DOHH2 (cell line): ENCODE measurements at regions not wholly inside any gene's neighbourhood (a gene's known extent, or its start where the extent isn't known, plus 50 kb on each side); places are given as distances from the start of the nearest gene placed in this dataset.

Experiments used
- H3F3A ChIP-seq: fragments of 200-600 bp; sonication (generic), shearing (Covaris generic); 2 replicates; pipeline ENCODE4 v1.6.0; 2016; ENCODE audit warnings: antibody characterized with exemption, mild to moderate bottlenecking; ENCODE audit not compliant: control insufficient read depth, insufficient read depth
- H3K27ac ChIP-seq: fragments of 200-600 bp; sonication (generic); 2 replicates; pipeline ENCODE4 v1.5.1; 2014; ENCODE audit warnings: low read depth, mild to moderate bottlenecking, low read length, moderate library complexity
- H3K27me3 ChIP-seq: fragments of 200-600 bp; sonication (generic); 2 replicates; pipeline ENCODE4 v1.6.1; 2014; ENCODE audit warnings: mild to moderate bottlenecking, low read length, mixed read lengths; ENCODE audit not compliant: control insufficient read depth
- H3K36me3 ChIP-seq: fragments of 200-600 bp; sonication (generic); 2 replicates; pipeline ENCODE4 v1.6.1; 2014; ENCODE audit warnings: mild to moderate bottlenecking, low read length, moderate library complexity, mixed read lengths; ENCODE audit not compliant: control insufficient read depth
- H3K4me1 ChIP-seq: fragments of 200-600 bp; sonication (generic); 2 replicates; pipeline ENCODE4 v1.6.1; 2014; ENCODE audit warnings: mild to moderate bottlenecking, low read length, mixed read lengths; ENCODE audit not compliant: control insufficient read depth
- H3K4me2 ChIP-seq: fragments of 200-600 bp; sonication (generic); 2 replicates; pipeline ENCODE4 v1.6.0; 2014; ENCODE audit warnings: mild to moderate bottlenecking, low read length, moderate library complexity
- H3K4me3 ChIP-seq: fragments of 200-600 bp; sonication (generic); 2 replicates; pipeline ENCODE4 v1.5.1; 2014; ENCODE audit warnings: mild to moderate bottlenecking, low read length, mixed read lengths
- H3K79me2 ChIP-seq: fragments of 200-600 bp; sonication (generic); 2 replicates; pipeline ENCODE4 v1.6.1; 2014; ENCODE audit warnings: mild to moderate bottlenecking, low read length, mixed read lengths; ENCODE audit not compliant: control insufficient read depth
- H3K9me2 ChIP-seq: fragments of 200-600 bp; sonication (generic); replicated peaks from 2 replicates; pipeline ENCODE4 v1.6.1; 2014; ENCODE audit warnings: mild to moderate bottlenecking, low read length, mixed read lengths; ENCODE audit not compliant: control insufficient read depth
- H3K9me3 ChIP-seq: fragments of 200-600 bp; sonication (generic); 2 replicates; pipeline ENCODE4 v1.6.1; 2014; ENCODE audit warnings: antibody characterized with exemption, low read length, mixed read lengths; ENCODE audit not compliant: control insufficient read depth, insufficient read depth
- H4K20me1 ChIP-seq: fragments of 200-600 bp; sonication (generic); 2 replicates; pipeline ENCODE4 v1.6.0; 2014; ENCODE audit warnings: low read depth, mild to moderate bottlenecking, antibody characterized with exemption, low read length, moderate library complexity; ENCODE audit not compliant: control insufficient read depth, insufficient read depth
- CTCF ChIP-seq: fragments of 200-600 bp; sonication (generic); IDR thresholded peaks from one replicate; pipeline ENCODE4 v1.5.1; 2014; ENCODE audit warnings: antibody characterized with exemption, mild to moderate bottlenecking, low read depth, low read length; ENCODE audit not compliant: poor library complexity, severe bottlenecking
- EZH2phosphoT487 ChIP-seq: fragments of 200-600 bp; sonication (generic); IDR thresholded peaks from 2 replicates; pipeline ENCODE4 v1.6.1; 2017; ENCODE audit warnings: borderline replicate concordance, mild to moderate bottlenecking, antibody characterized with exemption, low read length, moderate library complexity, mixed read lengths

DNA sequence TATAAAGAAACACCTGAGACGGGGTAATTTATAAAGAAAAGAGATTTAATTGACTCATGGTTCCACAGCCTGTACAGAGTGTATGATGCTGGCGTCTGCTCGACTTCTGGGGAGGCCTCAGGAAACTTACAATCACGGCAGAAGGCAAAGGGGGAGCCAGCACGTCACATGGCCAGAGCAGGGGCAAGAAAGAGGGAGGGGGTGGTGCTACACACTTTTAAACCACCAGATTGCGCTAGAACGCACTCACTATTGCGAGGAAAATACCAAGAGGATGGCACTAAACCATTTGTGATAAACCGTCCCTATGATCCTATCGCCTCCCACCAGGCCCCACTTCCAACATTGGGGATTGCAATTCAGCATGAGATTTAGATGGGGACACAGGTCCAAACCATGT lies 79.7 kb upstream of the CARD18 start:
- no peaks in the 10 kb centered on the region for H3K9me3 ChIP-seq
- no peak for TF ChIP-seq EZH2phosphoT487
- peak; percentile 14 for TF ChIP-seq CTCF

GRCh38 chr11:105215528-105215927 lies 76.0 kb upstream of the CARD18 start:
- TF ChIP-seq EZH2phosphoT487 (no peak), CTCF (no peak)

More for the DNA sequence above, 79.7 kb upstream of the CARD18 start:
- no peaks in the 10 kb centered on the region for H3K9me2 ChIP-seq
- no peak overlapping the region for H3K4me2 ChIP-seq
- no peaks in the 10 kb centered on the region for H3K4me1 ChIP-seq
- no peaks in the 10 kb centered on the region for H4K20me1 ChIP-seq
- H3K27ac ChIP-seq: no peak overlapping the region
- H3K79me2 ChIP-seq: no peaks in the 10 kb centered on the region
- no peaks in the 10 kb centered on the region for H3F3A ChIP-seq
- no peaks in the 10 kb centered on the region for H3K27me3 ChIP-seq
- no peaks in the 10 kb centered on the region for H3K36me3 ChIP-seq
- no peak overlapping the region for H3K4me3 ChIP-seq

DNA sequence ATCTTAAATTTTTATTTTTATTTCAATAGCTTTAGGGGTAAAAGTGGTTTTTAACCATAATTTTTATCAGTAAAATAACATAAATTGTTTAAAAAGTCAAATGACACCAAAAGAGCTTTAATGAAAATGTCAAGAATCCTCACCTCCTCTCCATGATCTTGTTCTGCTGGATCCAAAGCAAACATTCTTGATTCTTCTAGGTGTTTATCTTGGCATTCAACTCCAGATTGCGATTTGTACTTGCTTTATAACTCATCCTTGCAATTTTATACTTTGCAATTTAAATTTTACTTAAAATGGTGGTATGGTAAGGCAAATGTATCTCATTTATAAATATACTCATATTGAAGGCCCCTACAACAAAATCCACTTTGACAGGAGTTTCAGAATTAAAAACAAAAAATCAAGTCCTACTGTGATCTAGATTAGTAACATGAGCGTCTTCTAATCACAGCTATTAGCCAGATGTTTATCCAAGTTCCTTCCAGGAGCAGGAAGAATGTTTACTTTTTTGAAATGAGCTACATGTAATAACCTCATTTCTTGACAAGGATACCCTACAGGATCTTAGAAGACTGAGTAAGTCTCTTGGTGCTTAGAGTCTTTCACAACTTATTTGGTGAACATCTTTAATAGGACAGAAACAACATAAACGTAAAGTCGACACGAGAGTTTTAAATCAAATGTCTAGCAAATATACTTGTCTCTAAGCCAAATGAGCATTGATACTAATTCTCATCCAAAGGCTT lies 72.4 kb upstream of the CARD18 start:
- no peaks in the 10 kb centered on the region for H4K20me1 ChIP-seq
- no peak overlapping the region for H3K27ac ChIP-seq
- no peak overlapping the region for H3K4me2 ChIP-seq
- no peaks in the 10 kb centered on the region for H3K9me2 ChIP-seq
- no peaks in the 10 kb centered on the region for H3K27me3 ChIP-seq
- no peaks in the 10 kb centered on the region for H3K4me1 ChIP-seq
- H3K9me3 ChIP-seq: no peaks in the 10 kb centered on the region
- no peaks in the 10 kb centered on the region for H3K79me2 ChIP-seq
- no peak for TF ChIP-seq CTCF
- no peak for TF ChIP-seq EZH2phosphoT487
- no peak overlapping the region for H3K4me3 ChIP-seq
- H3K36me3 ChIP-seq: no peaks in the 10 kb centered on the region
- H3F3A ChIP-seq: no peaks in the 10 kb centered on the region

More at GRCh38 chr11:105215528-105215927, 76.0 kb upstream of the CARD18 start:
- no peaks in the 10 kb centered on the region for H3K79me2 ChIP-seq
- no peaks in the 10 kb centered on the region for H3K4me1 ChIP-seq
- H3K27ac ChIP-seq: no peak overlapping the region
- no peaks in the 10 kb centered on the region for H3F3A ChIP-seq
- no peak overlapping the region for H3K4me3 ChIP-seq
- H3K36me3 ChIP-seq: no peaks in the 10 kb centered on the region
- no peaks in the 10 kb centered on the region for H3K9me2 ChIP-seq
- H4K20me1 ChIP-seq: no peaks in the 10 kb centered on the region
- H3K9me3 ChIP-seq: no peaks in the 10 kb centered on the region
- no peaks in the 10 kb centered on the region for H3K27me3 ChIP-seq
- no peak overlapping the region for H3K4me2 ChIP-seq
